ENCODE measurements at regions not wholly inside any gene's neighbourhood (a gene's known extent, or its start where the extent isn't known, plus 50 kb on each side); places are given as distances from the start of the nearest gene placed in this dataset.

GRCh38 chr1:30330644-30331043 lies 392.7 kb downstream of the MATN1 start:
- TF ChIP-seq, protein P1, sequence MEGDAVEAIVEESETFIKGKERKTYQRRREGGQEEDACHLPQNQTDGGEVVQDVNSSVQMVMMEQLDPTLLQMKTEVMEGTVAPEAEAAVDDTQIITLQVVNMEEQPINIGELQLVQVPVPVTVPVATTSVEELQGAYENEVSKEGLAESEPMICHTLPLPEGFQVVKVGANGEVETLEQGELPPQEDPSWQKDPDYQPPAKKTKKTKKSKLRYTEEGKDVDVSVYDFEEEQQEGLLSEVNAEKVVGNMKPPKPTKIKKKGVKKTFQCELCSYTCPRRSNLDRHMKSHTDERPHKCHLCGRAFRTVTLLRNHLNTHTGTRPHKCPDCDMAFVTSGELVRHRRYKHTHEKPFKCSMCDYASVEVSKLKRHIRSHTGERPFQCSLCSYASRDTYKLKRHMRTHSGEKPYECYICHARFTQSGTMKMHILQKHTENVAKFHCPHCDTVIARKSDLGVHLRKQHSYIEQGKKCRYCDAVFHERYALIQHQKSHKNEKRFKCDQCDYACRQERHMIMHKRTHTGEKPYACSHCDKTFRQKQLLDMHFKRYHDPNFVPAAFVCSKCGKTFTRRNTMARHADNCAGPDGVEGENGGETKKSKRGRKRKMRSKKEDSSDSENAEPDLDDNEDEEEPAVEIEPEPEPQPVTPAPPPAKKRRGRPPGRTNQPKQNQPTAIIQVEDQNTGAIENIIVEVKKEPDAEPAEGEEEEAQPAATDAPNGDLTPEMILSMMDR (conservative IDR thresholded peaks at IDR 0.05; ENCODE audit: low read length), result no peak
- TF ChIP-seq EZH2phosphoT487 (IDR thresholded peaks at IDR 0.05; ENCODE audit: borderline replicate concordance), result no peak
